Ishikawa (cell line): ENCODE measurements at regions not wholly inside any gene's neighbourhood (a gene's known extent, or its start where the extent isn't known, plus 50 kb on each side); places are given as distances from the start of the nearest gene placed in this dataset.

Experiments
- CEBPB ChIP-seq: IDR thresholded peaks from 2 replicates; pipeline ENCODE4 v1.6.1; 2012
- CREB1 ChIP-seq: IDR thresholded peaks from 2 replicates; pipeline ENCODE4 v1.6.1; 2012; ENCODE audit warnings: low read depth
- EGR1 ChIP-seq: IDR thresholded peaks from 2 replicates; pipeline ENCODE4 v1.6.1; 2012
- EP300 ChIP-seq: IDR thresholded peaks from 2 replicates; pipeline ENCODE4 v1.6.1; 2012; ENCODE audit warnings: borderline replicate concordance
- FOXM1 ChIP-seq: IDR thresholded peaks from 2 replicates; pipeline ENCODE4 v1.6.1; 2012; ENCODE audit warnings: low read depth, borderline replicate concordance
- NFIC ChIP-seq: IDR thresholded peaks from 2 replicates; pipeline ENCODE4 v1.6.1; 2012
- RAD21 ChIP-seq: IDR thresholded peaks from 2 replicates; pipeline ENCODE4 v1.6.1; 2012; ENCODE audit warnings: low read depth
- TAF1 ChIP-seq: IDR thresholded peaks from 2 replicates; pipeline ENCODE4 v1.6.1; 2012; ENCODE audit warnings: low read depth, mild to moderate bottlenecking
- TCF12 ChIP-seq: IDR thresholded peaks from 2 replicates; pipeline ENCODE4 v1.6.1; 2012; ENCODE audit warnings: low read depth
- TEAD4 ChIP-seq: IDR thresholded peaks from 2 replicates; pipeline ENCODE4 v1.6.1; 2012
- YY1 ChIP-seq: IDR thresholded peaks from 2 replicates; pipeline ENCODE4 v1.6.1; 2012; ENCODE audit warnings: low read depth
- ZBTB7A ChIP-seq: IDR thresholded peaks from 2 replicates; pipeline ENCODE4 v1.6.1; 2012; ENCODE audit warnings: low read depth
- TF ChIP-seq, protein P1 (sequence below): IDR thresholded peaks from 2 replicates; pipeline ENCODE4 v1.6.1; 2012; ENCODE audit warnings: low read depth, mild to moderate bottlenecking
- TF ChIP-seq, protein P2 (sequence below): IDR thresholded peaks from 2 replicates; pipeline ENCODE4 v1.6.1; 2012
- TF ChIP-seq, protein P3 (sequence below): IDR thresholded peaks from 2 replicates; pipeline ENCODE4 v1.6.1; 2012

DNA sequence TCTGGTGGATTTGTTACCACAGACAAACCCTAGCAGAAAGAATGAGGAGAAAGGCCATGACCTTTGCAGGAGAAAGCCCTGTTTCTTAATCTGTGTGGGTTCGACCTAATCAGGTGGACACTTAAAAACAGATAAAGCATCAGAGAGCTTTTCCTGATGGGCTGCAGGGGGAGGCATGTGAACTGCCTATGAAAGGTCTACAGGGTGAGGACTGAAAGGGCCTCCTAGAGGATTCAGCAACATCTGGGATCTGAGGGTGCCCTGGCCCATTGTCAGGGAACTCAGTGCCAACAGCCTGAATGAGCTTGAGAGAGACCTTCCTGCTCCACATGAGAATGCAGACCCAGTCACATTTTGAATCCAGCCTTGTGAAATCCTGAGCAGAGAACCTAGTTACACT, 178.8 kb upstream of the DDHD1 start:
- no peak for TF ChIP-seq FOXM1

DNA sequence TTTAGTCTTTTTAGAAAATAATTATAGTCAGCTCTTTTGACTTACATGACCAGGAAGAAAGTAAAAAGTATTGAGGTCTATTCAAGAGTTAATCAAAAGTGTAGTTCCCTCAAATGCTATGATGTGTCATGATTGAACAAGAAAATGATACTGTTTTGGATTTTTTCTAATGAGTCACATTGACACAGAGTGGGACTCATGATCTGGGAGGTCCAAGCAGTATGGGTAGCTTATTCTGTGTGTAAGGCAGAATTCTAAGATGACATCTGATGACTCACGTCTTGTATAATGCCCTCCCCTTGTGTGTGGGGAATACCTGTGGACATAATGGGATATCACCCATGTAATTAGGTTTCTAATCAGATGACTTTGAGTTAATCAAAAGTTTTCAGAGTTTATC, 178.1 kb upstream of the DDHD1 start:
- no peak for TF ChIP-seq EGR1
- TF ChIP-seq, protein P1, sequence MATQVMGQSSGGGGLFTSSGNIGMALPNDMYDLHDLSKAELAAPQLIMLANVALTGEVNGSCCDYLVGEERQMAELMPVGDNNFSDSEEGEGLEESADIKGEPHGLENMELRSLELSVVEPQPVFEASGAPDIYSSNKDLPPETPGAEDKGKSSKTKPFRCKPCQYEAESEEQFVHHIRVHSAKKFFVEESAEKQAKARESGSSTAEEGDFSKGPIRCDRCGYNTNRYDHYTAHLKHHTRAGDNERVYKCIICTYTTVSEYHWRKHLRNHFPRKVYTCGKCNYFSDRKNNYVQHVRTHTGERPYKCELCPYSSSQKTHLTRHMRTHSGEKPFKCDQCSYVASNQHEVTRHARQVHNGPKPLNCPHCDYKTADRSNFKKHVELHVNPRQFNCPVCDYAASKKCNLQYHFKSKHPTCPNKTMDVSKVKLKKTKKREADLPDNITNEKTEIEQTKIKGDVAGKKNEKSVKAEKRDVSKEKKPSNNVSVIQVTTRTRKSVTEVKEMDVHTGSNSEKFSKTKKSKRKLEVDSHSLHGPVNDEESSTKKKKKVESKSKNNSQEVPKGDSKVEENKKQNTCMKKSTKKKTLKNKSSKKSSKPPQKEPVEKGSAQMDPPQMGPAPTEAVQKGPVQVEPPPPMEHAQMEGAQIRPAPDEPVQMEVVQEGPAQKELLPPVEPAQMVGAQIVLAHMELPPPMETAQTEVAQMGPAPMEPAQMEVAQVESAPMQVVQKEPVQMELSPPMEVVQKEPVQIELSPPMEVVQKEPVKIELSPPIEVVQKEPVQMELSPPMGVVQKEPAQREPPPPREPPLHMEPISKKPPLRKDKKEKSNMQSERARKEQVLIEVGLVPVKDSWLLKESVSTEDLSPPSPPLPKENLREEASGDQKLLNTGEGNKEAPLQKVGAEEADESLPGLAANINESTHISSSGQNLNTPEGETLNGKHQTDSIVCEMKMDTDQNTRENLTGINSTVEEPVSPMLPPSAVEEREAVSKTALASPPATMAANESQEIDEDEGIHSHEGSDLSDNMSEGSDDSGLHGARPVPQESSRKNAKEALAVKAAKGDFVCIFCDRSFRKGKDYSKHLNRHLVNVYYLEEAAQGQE: no peak
- TF ChIP-seq TEAD4: no peak
- TF ChIP-seq, protein P2, sequence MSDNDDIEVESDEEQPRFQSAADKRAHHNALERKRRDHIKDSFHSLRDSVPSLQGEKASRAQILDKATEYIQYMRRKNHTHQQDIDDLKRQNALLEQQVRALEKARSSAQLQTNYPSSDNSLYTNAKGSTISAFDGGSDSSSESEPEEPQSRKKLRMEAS: no peak
- TF ChIP-seq CEBPB: no peak
- TF ChIP-seq NFIC: no peak
- TF ChIP-seq RAD21: no peak
- no peak for TF ChIP-seq ZBTB7A
- TF ChIP-seq, protein P3, sequence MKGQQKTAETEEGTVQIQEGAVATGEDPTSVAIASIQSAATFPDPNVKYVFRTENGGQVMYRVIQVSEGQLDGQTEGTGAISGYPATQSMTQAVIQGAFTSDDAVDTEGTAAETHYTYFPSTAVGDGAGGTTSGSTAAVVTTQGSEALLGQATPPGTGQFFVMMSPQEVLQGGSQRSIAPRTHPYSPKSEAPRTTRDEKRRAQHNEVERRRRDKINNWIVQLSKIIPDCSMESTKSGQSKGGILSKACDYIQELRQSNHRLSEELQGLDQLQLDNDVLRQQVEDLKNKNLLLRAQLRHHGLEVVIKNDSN: no peak
- no peak for TF ChIP-seq TAF1
- no peak for TF ChIP-seq CREB1
- no peak for TF ChIP-seq TCF12
- no peak for TF ChIP-seq FOXM1
- TF ChIP-seq YY1: no peak

DNA sequence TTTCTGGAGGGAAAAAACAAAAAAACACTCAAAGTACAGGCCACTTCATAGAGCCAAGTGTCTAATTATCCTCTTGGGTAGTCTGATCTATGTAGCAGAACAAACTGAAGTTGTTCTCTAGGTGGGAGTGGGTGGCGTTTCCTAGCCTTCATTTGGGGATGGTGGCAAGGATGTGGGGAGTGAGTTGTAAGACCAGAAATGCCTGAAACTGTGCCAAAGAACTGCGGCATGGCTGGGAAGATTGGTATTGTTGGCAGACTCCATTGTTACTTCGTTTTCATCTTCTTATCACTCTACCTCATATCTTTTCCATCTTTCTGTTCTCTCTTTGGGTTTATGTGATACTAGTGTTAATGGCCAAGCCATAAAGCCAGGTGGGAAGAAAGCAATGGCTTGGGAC, 177.3 kb upstream of the DDHD1 start:
- TF ChIP-seq, protein P3: no peak
- TF ChIP-seq, protein P1: no peak
- TF ChIP-seq CEBPB (no peak), EGR1 (no peak), CREB1 (no peak)

DNA sequence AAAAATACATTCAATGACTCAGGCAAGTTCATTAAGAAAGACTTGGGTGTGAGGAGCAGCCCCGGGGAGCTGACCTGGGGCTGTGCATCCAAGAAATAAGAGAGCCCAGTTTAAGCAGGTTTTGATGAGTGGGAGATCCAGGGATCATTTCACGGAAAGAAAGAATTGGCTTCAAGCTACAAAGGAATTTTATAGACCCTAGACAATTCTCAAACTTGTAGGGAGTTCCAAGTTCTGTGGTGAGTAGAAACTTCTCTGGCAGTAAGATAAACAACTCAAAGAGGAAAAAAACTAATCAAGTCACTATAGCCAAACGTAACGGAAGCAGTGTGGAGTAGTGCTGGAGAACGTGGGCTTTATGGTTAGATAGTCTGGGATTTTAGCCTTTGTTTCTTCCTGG, 175.7 kb upstream of the DDHD1 start:
- no peak for TF ChIP-seq YY1
- no peak for TF ChIP-seq ZBTB7A
- TF ChIP-seq, protein P3: no peak
- no peak for TF ChIP-seq TCF12
- TF ChIP-seq EGR1: no peak
- TF ChIP-seq CREB1: no peak
- no peak for TF ChIP-seq TAF1
- no peak for TF ChIP-seq TEAD4
- TF ChIP-seq FOXM1: no peak
- no peak for TF ChIP-seq NFIC

DNA sequence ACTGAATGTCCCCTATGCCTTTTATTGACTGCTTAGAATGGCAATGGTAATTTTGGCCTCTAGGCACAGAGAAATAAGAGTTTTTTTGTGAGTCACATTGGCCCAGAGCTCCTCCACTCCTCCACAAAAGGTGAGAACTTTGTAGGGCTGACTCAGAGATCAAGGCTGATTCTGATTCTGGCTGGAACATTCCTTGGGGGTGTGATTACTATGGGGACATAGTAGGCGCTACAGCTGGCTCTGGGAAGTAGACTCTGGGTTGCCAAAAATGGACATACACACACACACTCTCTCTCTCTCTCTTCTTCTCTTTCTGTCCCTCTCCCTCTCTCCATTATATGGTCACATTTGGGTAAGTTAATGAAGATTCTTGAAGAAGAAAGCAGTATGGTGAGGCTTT, 174.6 kb upstream of the DDHD1 start:
- TF ChIP-seq FOXM1 (no peak), TEAD4 (no peak), YY1 (no peak), RAD21 (no peak), TCF12 (no peak), EGR1 (no peak), CEBPB (no peak), EP300 (no peak), CREB1 (no peak), TAF1 (no peak), NFIC (no peak), ZBTB7A (no peak)
- TF ChIP-seq, protein P3: no peak
- TF ChIP-seq, protein P1: no peak
- TF ChIP-seq, protein P2: no peak
